OCI-LY7 (cell line): ENCODE measurements at regions not wholly inside any gene's neighbourhood (a gene's known extent, or its start where the extent isn't known, plus 50 kb on each side); places are given as distances from the start of the nearest gene placed in this dataset.

Experiments used
- BruUV-seq: library from RNA; stranded (reverse); fragments of 400-500 nt; replicated peaks from 2 replicates; lab custom pipeline; 2021; lab: Mats Ljungman, UMichigan
- CTCF ChIA-PET: fragments of 300-600 bp; sonication (Branson Sonifier 250); formaldehyde crosslinking; loops from one replicate; lab custom pipeline; 2022; ENCODE audit warnings: antibody characterized with exemption; ENCODE audit not compliant: unreplicated experiment; lab: Charles Lee
- POLR2A ChIA-PET: fragments of 300-600 bp; sonication (Branson Sonifier 250); formaldehyde crosslinking; loops from one replicate; lab custom pipeline; 2022; ENCODE audit warnings: antibody characterized with exemption; lab: Charles Lee
- DNase-seq: peaks from one replicate; pipeline ENCODE4 v3.0.0-alpha.2; 2015; ENCODE audit warnings: low spot score
- H2AFZ ChIP-seq: fragments of 200-600 bp; sonication (generic), shearing (Covaris generic); 2 replicates; pipeline ENCODE4 v1.6.1; 2014; ENCODE audit warnings: mild to moderate bottlenecking, antibody characterized with exemption, low read length, moderate library complexity
- H3K27ac ChIP-seq: fragments of 200-600 bp; sonication (generic); 2 replicates; pipeline ENCODE4 v1.5.1; 2014; ENCODE audit warnings: mixed run types, low read depth, mild to moderate bottlenecking, moderate library complexity, low read length, inconsistent platforms; ENCODE audit not compliant: poor library complexity, severe bottlenecking
- H3K36me3 ChIP-seq: fragments of 200-600 bp; sonication (generic); 2 replicates; pipeline ENCODE4 v1.6.1; 2014; ENCODE audit warnings: mild to moderate bottlenecking, antibody characterized with exemption, low read length, moderate library complexity, mixed read lengths; ENCODE audit not compliant: insufficient read depth
- H3K4me1 ChIP-seq: fragments of 200-600 bp; sonication (generic); 2 replicates; pipeline ENCODE4 v1.5.1; 2014; ENCODE audit warnings: mild to moderate bottlenecking, low read length; ENCODE audit not compliant: insufficient read depth, poor library complexity, severe bottlenecking
- H3K4me2 ChIP-seq: fragments of 200-600 bp; sonication (generic); 2 replicates; pipeline ENCODE4 v1.6.1; 2014; ENCODE audit warnings: mild to moderate bottlenecking, low read length
- H3K4me3 ChIP-seq: fragments of 200-600 bp; sonication (generic); 2 replicates; pipeline ENCODE4 v1.5.1; 2014; ENCODE audit warnings: mild to moderate bottlenecking, low read depth, low read length; ENCODE audit not compliant: poor library complexity, severe bottlenecking
- H3K79me2 ChIP-seq: fragments of 200-600 bp; sonication (generic); 2 replicates; pipeline ENCODE4 v1.6.1; 2016; ENCODE audit warnings: low read depth, mild to moderate bottlenecking, low read length, moderate library complexity, mixed read lengths; ENCODE audit not compliant: insufficient read depth
- H3K9me2 ChIP-seq: fragments of 200-600 bp; sonication (generic); 2 replicates; pipeline ENCODE4 v1.6.1; 2016; ENCODE audit warnings: mild to moderate bottlenecking, low read length, mixed read lengths; ENCODE audit not compliant: insufficient read depth
- H3K9me3 ChIP-seq: fragments of 200-600 bp; sonication (generic); 2 replicates; pipeline ENCODE4 v1.6.1; 2014; ENCODE audit warnings: mild to moderate bottlenecking, mixed run types, low read length, mixed read lengths
- H4K20me1 ChIP-seq: fragments of 200-600 bp; sonication (generic); 2 replicates; pipeline ENCODE4 v1.6.1; 2014; ENCODE audit warnings: mild to moderate bottlenecking, antibody characterized with exemption, low read length, moderate library complexity, mixed read lengths; ENCODE audit not compliant: insufficient read depth
- CTCF ChIP-seq: fragments of 200-600 bp; sonication (generic); conservative IDR thresholded peaks from 2 replicates; pipeline ENCODE4 v1.5.1; 2014; ENCODE audit warnings: mild to moderate bottlenecking, antibody characterized with exemption, low read length, moderate library complexity, mixed read lengths
- EZH2phosphoT487 ChIP-seq: fragments of 200-600 bp; sonication (generic); IDR thresholded peaks from 2 replicates; pipeline ENCODE4 v1.6.1; 2018; ENCODE audit warnings: low read depth, borderline replicate concordance, mild to moderate bottlenecking, mixed run types, antibody characterized with exemption, low read length, moderate library complexity, mixed read lengths
- intact Hi-C: fragments of 100-400 bp; cut with micrococcal nuclease; formaldehyde crosslinking; loops from one replicate; pipeline ENCODE4 v1.10.0; 2022; ENCODE audit not compliant: unreplicated experiment

- no peaks in the 10 kb centered on the region for H3K36me3 ChIP-seq
- intact Hi-C loops, result no loop called here
- H3K4me3 ChIP-seq, result no peak overlapping the region
- no peak overlapping the region for H3K27ac ChIP-seq
- H3K9me2 ChIP-seq, result no peaks in the 10 kb centered on the region
- no peaks in the 10 kb centered on the region for H3K79me2 ChIP-seq
- DNase-seq, result no peak
- H4K20me1 ChIP-seq, result no peaks in the 10 kb centered on the region
- H2AFZ ChIP-seq, result no peak overlapping the region
- BruUV-seq, result no TSS peak
- no peaks in the 10 kb centered on the region for H3K4me1 ChIP-seq
- no peak overlapping the region for H3K4me2 ChIP-seq
- TF ChIP-seq CTCF, result no peak
- no peak for TF ChIP-seq EZH2phosphoT487
- ChIA-PET POLR2A (interaction anchor here (0.6 kb wide), 1 partner anchor 256 kb away, joined by 3 read pairs; no protein-coding TSS in a partner anchor), CTCF (no interaction called here)
- no peaks in the 10 kb centered on the region for H3K9me3 ChIP-seq
These were observed 412.5 kb downstream of the PTPRU start for GRCh38 chr1:29648798-29649188.

GRCh38 chr1:29648026-29648425, 411.7 kb downstream of the PTPRU start:
- Histone ChIP-seq H3K4me2 (no peak overlapping the region), H3K79me2 (no peaks in the 10 kb centered on the region), H2AFZ (no peak overlapping the region), H4K20me1 (no peaks in the 10 kb centered on the region), H3K27ac (no peak overlapping the region), H3K4me3 (no peak overlapping the region), H3K9me3 (no peaks in the 10 kb centered on the region), H3K9me2 (no peaks in the 10 kb centered on the region), H3K36me3 (no peaks in the 10 kb centered on the region), H3K4me1 (no peaks in the 10 kb centered on the region)
- ChIA-PET CTCF (no interaction called here), POLR2A (interaction anchor here (0.6 kb wide), 1 partner anchor 257 kb away, joined by 3 read pairs; no protein-coding TSS in a partner anchor)
- intact Hi-C loops, result no loop called here
- TF ChIP-seq EZH2phosphoT487, result no peak
- no peak for TF ChIP-seq CTCF
- no TSS peak for BruUV-seq
- DNase-seq, result no peak

- CTCF ChIA-PET, result no interaction called here
- no peak for DNase-seq
- H3K79me2 ChIP-seq, result no peaks in the 10 kb centered on the region
- no peak overlapping the region for H3K27ac ChIP-seq
- no peak for TF ChIP-seq CTCF
- TF ChIP-seq EZH2phosphoT487, result no peak
- H3K9me2 ChIP-seq, result no peaks in the 10 kb centered on the region
- POLR2A ChIA-PET, result no interaction called here
- H3K36me3 ChIP-seq, result no peaks in the 10 kb centered on the region
- H3K4me3 ChIP-seq, result no peak overlapping the region
- no TSS peak for BruUV-seq
- H4K20me1 ChIP-seq, result no peaks in the 10 kb centered on the region
- H2AFZ ChIP-seq, result no peak overlapping the region
- no peak overlapping the region for H3K4me2 ChIP-seq
- no peaks in the 10 kb centered on the region for H3K4me1 ChIP-seq
- H3K9me3 ChIP-seq, result no peaks in the 10 kb centered on the region
- intact Hi-C loops, result no loop called here
These were observed 411.3 kb downstream of the PTPRU start for GRCh38 chr1:29647581-29647980.
